GM23248 (cell line): ENCODE measurements at regions not wholly inside any gene's neighbourhood (a gene's known extent, or its start where the extent isn't known, plus 50 kb on each side); places are given as distances from the start of the nearest gene placed in this dataset.

Experiments used
- DNase-seq: peaks from one replicate; pipeline ENCODE4 v3.0.0-alpha.2; 2015
- H2AFZ ChIP-seq: fragments of 200-600 bp; sonication (generic); 2 replicates; pipeline ENCODE4 v1.6.1; 2016; ENCODE audit warnings: antibody characterized with exemption
- H3F3A ChIP-seq: fragments of 200-600 bp; sonication (generic); 2 replicates; pipeline ENCODE4 v1.6.1; 2016; ENCODE audit warnings: mild to moderate bottlenecking, antibody characterized with exemption, mixed run types; ENCODE audit not compliant: insufficient read depth
- H3K27ac ChIP-seq: fragments of 200-600 bp; sonication (generic); 2 replicates; pipeline ENCODE4 v1.5.1; 2016; ENCODE audit warnings: mild to moderate bottlenecking
- H3K27me3 ChIP-seq: fragments of 200-600 bp; sonication (generic); replicated peaks from 2 replicates; pipeline ENCODE4 v1.6.1; 2016; ENCODE audit warnings: mild to moderate bottlenecking; ENCODE audit not compliant: insufficient read depth
- H3K36me3 ChIP-seq: fragments of 200-600 bp; sonication (generic); 2 replicates; pipeline ENCODE4 v1.6.1; 2016; ENCODE audit warnings: low read depth, mild to moderate bottlenecking
- H3K4me1 ChIP-seq: fragments of 200-600 bp; sonication (generic); 2 replicates; pipeline ENCODE4 v1.6.1; 2016; ENCODE audit warnings: mild to moderate bottlenecking; ENCODE audit not compliant: insufficient read depth
- H3K4me2 ChIP-seq: fragments of 200-600 bp; sonication (generic); one replicate; pipeline ENCODE4 v1.6.1; 2016; ENCODE audit warnings: mild to moderate bottlenecking; ENCODE audit not compliant: unreplicated experiment
- H3K4me3 ChIP-seq: fragments of 200-600 bp; sonication (generic); 2 replicates; pipeline ENCODE4 v1.5.1; 2016; ENCODE audit warnings: mild to moderate bottlenecking
- H3K79me2 ChIP-seq: fragments of 200-600 bp; sonication (generic); 2 replicates; pipeline ENCODE4 v1.6.1; 2016; ENCODE audit warnings: mild to moderate bottlenecking; ENCODE audit not compliant: insufficient read depth
- H3K9ac ChIP-seq: fragments of 200-600 bp; sonication (generic); 2 replicates; pipeline ENCODE4 v1.6.1; 2016; ENCODE audit warnings: mild to moderate bottlenecking
- H3K9me2 ChIP-seq: fragments of 200-600 bp; sonication (generic); 2 replicates; pipeline ENCODE4 v1.6.1; 2016; ENCODE audit warnings: mixed run types, mild to moderate bottlenecking, moderate library complexity; ENCODE audit not compliant: insufficient read depth
- H3K9me3 ChIP-seq: fragments of 200-600 bp; sonication (generic); one replicate; pipeline ENCODE4 v1.6.1; 2017; ENCODE audit warnings: low read depth
- H4K20me1 ChIP-seq: fragments of 200-600 bp; sonication (generic); 2 replicates; pipeline ENCODE4 v1.6.0; 2016; ENCODE audit not compliant: insufficient read depth
- EZH2 ChIP-seq: fragments of 200-600 bp; sonication (generic); IDR thresholded peaks from 2 replicates; pipeline ENCODE4 v1.6.1; 2018; ENCODE audit warnings: antibody characterized with exemption, mild to moderate bottlenecking; ENCODE audit not compliant: insufficient read depth, poor library complexity, severe bottlenecking
- EZH2phosphoT487 ChIP-seq: fragments of 200-600 bp; sonication (generic); IDR thresholded peaks from 2 replicates; pipeline ENCODE4 v1.6.1; 2018; ENCODE audit warnings: antibody characterized with exemption, moderate library complexity, mild to moderate bottlenecking, low read depth; ENCODE audit not compliant: insufficient read depth
- WGBS, 2 experiments: methylation state at CpG; one replicate each; pipeline ENCODE4 v1.1.6; 2015 to 2017; ENCODE audit warnings: low lambda C conversion rate in 2 of 2, low coverage in 1 of 2; ENCODE audit errors: missing lambda C conversion rate in 2 of 2; 5-methylcytosine and 5-hydroxymethylcytosine counted together
- in situ Hi-C: fragments of 300-500 bp; cut with MboI; formaldehyde crosslinking; loops from 2 replicates; pipeline ENCODE4 v1.15.0; 2020

DNA sequence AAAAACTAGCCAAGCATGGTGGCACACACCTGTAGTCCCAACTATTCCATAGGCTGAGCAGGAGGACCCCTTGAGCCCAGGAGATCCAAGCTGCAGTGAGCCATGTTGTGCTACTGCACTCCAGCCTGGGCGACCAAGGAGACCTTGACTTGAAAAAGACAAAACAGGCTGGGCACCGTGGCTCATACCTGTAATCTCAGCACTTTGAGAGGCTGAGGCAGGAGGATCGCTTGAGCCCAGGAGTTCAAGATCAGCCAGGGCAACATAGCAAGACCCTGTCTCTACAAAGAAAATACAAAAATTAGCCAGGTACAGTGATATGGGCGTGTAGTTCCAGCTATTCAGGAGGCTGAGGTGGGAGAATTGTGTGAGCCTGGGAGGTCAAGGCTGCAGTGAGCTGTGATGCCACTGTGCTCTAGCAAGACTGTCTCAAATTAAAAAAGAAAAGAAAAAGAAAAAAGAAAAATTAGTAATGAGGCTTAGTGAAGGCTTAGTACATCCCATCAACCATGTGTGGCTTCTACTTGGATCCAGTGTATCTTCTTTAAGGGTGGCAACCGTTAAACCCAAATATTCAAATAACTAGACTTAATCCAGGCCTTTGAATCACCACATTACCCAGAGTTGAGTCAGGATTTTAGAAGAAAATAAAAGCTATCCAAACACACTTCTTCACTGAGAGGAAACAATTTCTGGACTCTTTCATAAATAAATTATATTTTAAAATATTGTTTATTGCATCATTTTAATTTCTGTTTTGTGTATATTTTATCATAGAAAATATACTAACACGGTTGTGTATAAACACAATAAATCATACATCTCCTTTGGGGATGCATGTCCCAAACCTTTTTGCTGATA is 74.3 kb upstream of the RAB4A start:
- DNase-seq: peak; percentile 76
- Histone ChIP-seq H3K27me3 (no peaks in the 10 kb centered on the region), H3F3A (peaks cover 15% of the 10 kb centered on the region), H3K4me3 (no peak overlapping the region), H3K27ac (peak overlapping the region; percentile 26), H3K9me3 (no peaks in the 10 kb centered on the region), H3K9me2 (no peaks in the 10 kb centered on the region), H3K9ac (no peak overlapping the region), H3K4me2 (peak overlapping the region; percentile 6), H3K4me1 (peaks cover 20% of the 10 kb centered on the region), H2AFZ (peak overlapping the region; percentile 34; the same call in 1 of the 2 replicates), H3K36me3 (no peaks in the 10 kb centered on the region), H4K20me1 (no peaks in the 10 kb centered on the region), H3K79me2 (no peaks in the 10 kb centered on the region)
- TF ChIP-seq EZH2phosphoT487: no peak
- TF ChIP-seq EZH2: no peak
- 69 to 74% methylated on average over 6 of the region's 6 CpGs for WGBS, 2 experiments
- in situ Hi-C loops: no loop called here

DNA sequence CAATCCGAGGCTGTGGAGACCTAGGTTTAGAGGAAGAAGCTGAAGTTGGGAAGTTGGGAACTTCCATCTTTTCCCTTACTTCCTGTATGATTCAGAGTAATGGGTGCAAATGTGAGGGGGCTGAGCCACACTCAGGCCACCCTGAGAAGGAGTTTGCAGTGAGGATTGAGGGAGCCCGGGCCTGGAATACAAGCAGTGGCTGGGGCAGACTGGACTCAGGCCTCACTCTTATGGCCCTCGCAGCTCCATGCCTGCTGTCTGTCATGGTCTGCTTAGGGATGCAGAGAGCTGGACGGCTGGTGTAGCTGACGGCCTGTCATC is 73.7 kb upstream of the RAB4A start:
- H3K79me2 ChIP-seq: no peaks in the 10 kb centered on the region
- H4K20me1 ChIP-seq: no peaks in the 10 kb centered on the region
- TF ChIP-seq EZH2phosphoT487 (no peak), EZH2 (no peak)
- H3F3A ChIP-seq: peaks cover 12% of the 10 kb centered on the region
- no peak overlapping the region for H3K9ac ChIP-seq
- no peaks in the 10 kb centered on the region for H3K9me2 ChIP-seq
- H3K36me3 ChIP-seq: no peaks in the 10 kb centered on the region
- no peaks in the 10 kb centered on the region for H3K9me3 ChIP-seq
- H3K27me3 ChIP-seq: no peaks in the 10 kb centered on the region
- H3K4me2 ChIP-seq: peak overlapping the region; percentile 6
- in situ Hi-C loops: no loop called here
- no peak overlapping the region for H3K4me3 ChIP-seq
- peaks cover 16% of the 10 kb centered on the region for H3K4me1 ChIP-seq
- 92% methylated on average over 5 of the region's 5 CpGs for WGBS, 2 experiments
- H2AFZ ChIP-seq: peak overlapping the region; percentile 34; the same call in 1 of the 2 replicates
- DNase-seq: peak; percentile 3
- peak overlapping the region; percentile 26 for H3K27ac ChIP-seq

DNA sequence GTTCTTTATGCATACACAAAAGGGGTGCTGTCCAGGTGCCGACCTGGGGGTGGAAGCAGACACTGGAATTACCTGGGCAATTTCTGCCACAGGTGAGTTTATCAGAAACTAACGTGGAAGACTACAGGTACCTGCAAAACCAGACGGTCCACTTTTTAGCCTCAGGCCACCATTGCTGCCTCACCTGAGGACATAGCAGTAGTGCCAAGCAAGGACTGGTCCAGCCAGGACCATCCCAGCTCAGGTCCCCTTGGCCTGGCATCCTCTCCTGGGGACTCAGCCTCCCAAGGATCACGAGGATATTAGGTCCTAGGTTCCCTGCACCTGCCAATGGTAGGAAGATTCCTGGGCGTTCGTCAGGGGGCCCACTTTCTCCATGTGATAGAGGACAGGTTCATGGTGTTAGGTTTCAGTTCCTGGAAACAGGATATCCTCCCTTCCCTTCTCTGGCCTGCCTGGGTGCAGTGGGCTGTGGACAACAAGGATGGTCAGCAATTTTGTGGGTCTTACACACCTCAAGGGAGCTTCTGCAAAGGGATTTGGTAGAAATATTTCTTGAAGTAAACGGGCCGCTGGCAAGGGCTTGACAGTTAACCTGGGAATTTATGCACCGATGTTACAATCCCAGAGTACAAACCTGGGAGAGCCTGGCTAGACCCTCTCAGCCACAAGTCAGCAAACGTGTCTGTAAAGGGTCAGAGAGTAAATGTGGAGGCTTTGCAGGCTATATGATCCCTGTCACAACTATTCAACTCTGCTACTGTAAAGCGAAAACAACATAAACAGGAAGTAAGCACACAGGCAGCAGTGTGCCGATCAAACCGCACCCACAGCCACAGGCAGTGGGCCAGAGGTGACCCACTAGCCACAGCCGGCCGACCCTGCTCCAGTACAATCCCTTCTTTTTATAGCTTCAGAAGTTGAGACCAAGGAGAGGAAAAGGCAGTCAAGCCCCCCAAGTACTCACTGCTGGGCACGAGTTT is 71.4 kb upstream of the RAB4A start:
- Histone ChIP-seq H3K9me2 (no peaks in the 10 kb centered on the region), H3K4me2 (no peak overlapping the region), H3K79me2 (no peaks in the 10 kb centered on the region), H3K9ac (no peak overlapping the region), H3K4me3 (no peak overlapping the region), H3K4me1 (peaks cover 14% of the 10 kb centered on the region), H4K20me1 (no peaks in the 10 kb centered on the region), H3K27ac (no peak overlapping the region), H3F3A (peaks cover 15% of the 10 kb centered on the region), H3K36me3 (no peaks in the 10 kb centered on the region), H3K27me3 (no peaks in the 10 kb centered on the region), H2AFZ (no peak overlapping the region), H3K9me3 (no peaks in the 10 kb centered on the region)
- no peak for TF ChIP-seq EZH2
- no peak for TF ChIP-seq EZH2phosphoT487
- DNase-seq: no peak
- in situ Hi-C loops: no loop called here
- WGBS, 2 experiments: 82 to 83% methylated on average over 16 of the region's 16 CpGs

DNA sequence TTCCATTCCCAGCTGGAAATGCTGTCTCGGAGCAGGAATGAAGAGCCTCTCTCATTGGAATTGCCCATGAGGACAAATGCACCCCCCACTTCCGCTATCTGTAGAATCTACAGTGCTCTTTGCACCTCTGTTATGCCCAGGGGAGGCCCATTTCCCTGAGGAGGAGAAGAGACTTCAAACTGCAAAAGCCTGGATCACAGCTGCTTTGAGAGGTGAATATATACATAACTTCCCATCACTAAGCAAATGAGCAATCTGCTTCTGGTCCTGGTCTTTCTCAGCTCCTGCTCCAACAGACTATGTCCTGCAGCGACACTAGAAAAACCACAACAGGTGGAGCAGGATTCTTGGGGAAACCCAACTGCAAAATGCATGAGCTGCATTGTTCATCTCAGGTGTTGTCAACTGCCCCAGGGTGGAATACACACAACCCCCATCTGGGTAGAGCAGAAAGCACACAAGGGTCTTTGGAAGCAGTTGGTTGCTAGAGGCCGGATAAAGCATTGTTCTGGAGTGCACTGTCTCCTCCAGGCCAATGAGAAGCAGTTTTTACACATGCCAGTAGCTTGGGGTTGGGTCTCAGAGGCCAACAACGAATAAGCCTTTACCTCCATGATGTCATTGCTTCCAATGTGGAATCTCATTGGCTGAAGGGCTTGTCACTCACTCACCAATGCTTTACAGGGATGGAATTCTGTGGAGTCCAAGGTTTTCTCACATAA is 67.7 kb upstream of the RAB4A start:
- H3K27ac ChIP-seq: no peak overlapping the region
- in situ Hi-C loops: no loop called here
- no peak for TF ChIP-seq EZH2phosphoT487
- TF ChIP-seq EZH2: no peak
- no peaks in the 10 kb centered on the region for H4K20me1 ChIP-seq
- no peaks in the 10 kb centered on the region for H3K36me3 ChIP-seq
- no peak overlapping the region for H3K4me2 ChIP-seq
- H3K4me3 ChIP-seq: no peak overlapping the region
- no peaks in the 10 kb centered on the region for H3K9me3 ChIP-seq
- no peak overlapping the region for H3K9ac ChIP-seq
- WGBS, 2 experiments: 84 to 90% methylated on average over 5 of the region's 5 CpGs
- no peaks in the 10 kb centered on the region for H3K79me2 ChIP-seq
- H3K9me2 ChIP-seq: no peaks in the 10 kb centered on the region
- peak; percentile 45 for DNase-seq
- no peak overlapping the region for H2AFZ ChIP-seq
- H3K4me1 ChIP-seq: peaks cover 14% of the 10 kb centered on the region
- H3K27me3 ChIP-seq: no peaks in the 10 kb centered on the region
- H3F3A ChIP-seq: peaks cover 14% of the 10 kb centered on the region; the same call in 1 of the 2 replicates
